Activated CD8-positive, alpha-beta T cell treated with anti-CD3 and anti-CD28 coated beads for 36 hours (primary cell): ENCODE measurements at regions not wholly inside any gene's neighbourhood (a gene's known extent, or its start where the extent isn't known, plus 50 kb on each side); places are given as distances from the start of the nearest gene placed in this dataset.
"Not testable (repeated sequence)": the region's sequence is repeated elsewhere in the genome, so short reads cannot be mapped to it uniquely, and the experiment has no call there.

ENCODE experiments used
- ATAC-seq: fragments of 200-7000 bp; cut with Tn5 transposase; one replicate; pipeline ENCODE4 v1.10.0; 2021; ENCODE audit warnings: mild to moderate bottlenecking, moderate library complexity
- CTCF ChIA-PET: fragments of 350-600 bp; sonication (Branson Sonifier 250); formaldehyde crosslinking; loops from one replicate; lab custom pipeline; 2021; ENCODE audit warnings: antibody characterized with exemption; lab: Charles Lee
- POLR2A ChIA-PET: fragments of 350-600 bp; sonication (Branson Sonifier 250); formaldehyde crosslinking; loops from one replicate; lab custom pipeline; 2021; ENCODE audit warnings: antibody characterized with exemption; lab: Charles Lee
- DNase-seq: peaks from one replicate; pipeline ENCODE4 v3.0.0-alpha.2; 2020
- H3K27ac Mint-ChIP-seq: one replicate; pipeline ENCODE4 v1.8.0; 2021; ENCODE audit warnings: mild to moderate bottlenecking, mixed read lengths
- H3K27me3 Mint-ChIP-seq: one replicate; pipeline ENCODE4 v1.8.0; 2021; ENCODE audit warnings: mixed read lengths
- H3K36me3 Mint-ChIP-seq: one replicate; pipeline ENCODE4 v1.8.0; 2021; ENCODE audit warnings: low read depth, mixed read lengths
- H3K4me1 Mint-ChIP-seq: one replicate; pipeline ENCODE4 v1.8.0; 2021; ENCODE audit warnings: low read depth, mixed read lengths
- H3K4me3 Mint-ChIP-seq: one replicate; pipeline ENCODE4 v1.8.0; 2021; ENCODE audit warnings: mild to moderate bottlenecking, moderate library complexity, mixed read lengths
- H3K9me3 Mint-ChIP-seq: one replicate; pipeline ENCODE4 v1.8.0; 2021; ENCODE audit warnings: mixed read lengths
- CTCF ChIP-seq: fragments of 200-600 bp; IDR thresholded peaks from one replicate; pipeline ENCODE4 v1.8.0; 2022; ENCODE audit warnings: antibody characterized with exemption, mild to moderate bottlenecking
- intact Hi-C: fragments of 100-400 bp; cut with micrococcal nuclease; formaldehyde crosslinking; loops from one replicate; pipeline ENCODE4 v1.10.0; 2022

- ATAC-seq (no peak), DNase-seq (no peak)
- ChIA-PET CTCF (no interaction called here), POLR2A (no interaction called here)
- no peak for TF ChIP-seq CTCF
- H3K9me3 Mint-ChIP-seq: no peaks in the 10 kb centered on the region
- no peaks in the 10 kb centered on the region for H3K27me3 Mint-ChIP-seq
- peaks cover 36% of the 10 kb centered on the region for H3K4me1 Mint-ChIP-seq
- intact Hi-C loops: no loop called here
- H3K36me3 Mint-ChIP-seq: peaks cover 2% of the 10 kb centered on the region
- H3K27ac Mint-ChIP-seq: no peak overlapping the region
- H3K4me3 Mint-ChIP-seq: no peak overlapping the region
Measured at GRCh38 chr5:40226906-40227305, 452.8 kb upstream of the PTGER4 start.

GRCh38 chr5:40225147-40225546 is 454.6 kb upstream of the PTGER4 start:
- not testable (repeated sequence) for H3K36me3 Mint-ChIP-seq, H3K27me3 Mint-ChIP-seq, H3K27ac Mint-ChIP-seq, H3K9me3 Mint-ChIP-seq, ATAC-seq, H3K4me3 Mint-ChIP-seq
- DNase-seq: peak; percentile 41
- ChIA-PET POLR2A (interaction anchor here (1.2 to 2.1 kb wide), 2 partner anchors 11 to 454 kb away, joined by 3 to 6 read pairs; partner anchors contain the start of gene PTGER4), CTCF (interaction anchor here (0.6 kb wide), 1 partner anchor 288 kb away, joined by 3 read pairs; no protein-coding TSS in a partner anchor)
- intact Hi-C loops: loop anchor here (1.0 to 2.0 kb wide), 3 partner anchors 15 to 266 kb away; no protein-coding TSS in a partner anchor
- H3K4me1 Mint-ChIP-seq: peaks cover 49% of the 10 kb centered on the region

- TF ChIP-seq CTCF: no peak
- H3K27me3 Mint-ChIP-seq: no peaks in the 10 kb centered on the region
- DNase-seq: no peak
- H3K36me3 Mint-ChIP-seq: peaks cover 2% of the 10 kb centered on the region
- POLR2A ChIA-PET: interaction anchor here (0.7 to 2.1 kb wide), 4 partner anchors 16 to 455 kb away, joined by 3 to 12 read pairs (median 4); partner anchors contain the start of gene PTGER4
- H3K4me3 Mint-ChIP-seq: peak overlapping the region; percentile 14
- intact Hi-C loops: loop anchor here (1.0 to 5.0 kb wide), 5 partner anchors 52 to 463 kb away; no protein-coding TSS in a partner anchor
- H3K9me3 Mint-ChIP-seq: no peaks in the 10 kb centered on the region
- H3K27ac Mint-ChIP-seq: peak overlapping the region; percentile 82
- CTCF ChIA-PET: interaction anchor here (0.7 to 1.4 kb wide), 5 partner anchors 12 to 114 kb away, joined by 3 to 4 read pairs (median 3); no protein-coding TSS in a partner anchor
- H3K4me1 Mint-ChIP-seq: peaks cover 51% of the 10 kb centered on the region
- peak; percentile 12 for ATAC-seq
Measured at GRCh38 chr5:40224421-40224820, 455.3 kb upstream of the PTGER4 start.

DNA sequence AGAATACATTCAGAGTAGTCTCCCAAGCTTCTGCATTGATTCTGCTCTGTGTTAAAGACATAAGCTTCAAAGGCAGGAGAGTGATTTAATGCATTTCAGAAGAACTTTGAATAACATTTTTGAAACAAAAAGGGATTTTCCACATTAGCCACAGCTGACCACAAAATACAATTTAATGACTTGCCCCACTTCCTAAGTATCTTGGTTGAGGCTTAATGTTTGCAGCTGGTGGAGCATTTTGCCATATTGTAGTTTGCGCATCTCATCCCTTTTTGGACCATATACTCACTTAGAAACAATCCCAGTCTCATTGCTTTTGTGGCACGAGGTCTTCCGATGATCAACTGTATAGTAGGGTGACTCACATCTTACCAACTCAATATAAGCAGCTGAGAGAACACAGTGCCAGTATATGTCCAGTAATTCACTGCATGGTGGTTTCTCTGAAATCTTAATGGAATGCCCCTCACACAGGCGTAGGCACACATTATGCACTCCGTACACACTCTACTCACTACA is 455.8 kb upstream of the PTGER4 start:
- Mint-ChIP-seq H3K27me3 (peaks cover 1% of the 10 kb centered on the region), H3K4me1 (peaks cover 51% of the 10 kb centered on the region), H3K4me3 (peak overlapping the region; percentile 14), H3K27ac (peak overlapping the region; percentile 82), H3K9me3 (peaks cover 5% of the 10 kb centered on the region), H3K36me3 (peaks cover 2% of the 10 kb centered on the region)
- ATAC-seq (peak; percentile 90), DNase-seq (peak; percentile 65)
- intact Hi-C loops: loop anchor here (1.0 to 5.0 kb wide), 5 partner anchors 53 to 463 kb away; no protein-coding TSS in a partner anchor
- CTCF ChIA-PET: interaction anchor here (0.7 to 1.4 kb wide), 5 partner anchors 12 to 115 kb away, joined by 3 to 4 read pairs (median 3); no protein-coding TSS in a partner anchor
- POLR2A ChIA-PET: interaction anchor here (0.7 to 2.1 kb wide), 5 partner anchors 16 to 455 kb away, joined by 3 to 12 read pairs (median 4); partner anchors contain the start of gene PTGER4
- no peak for TF ChIP-seq CTCF

DNA sequence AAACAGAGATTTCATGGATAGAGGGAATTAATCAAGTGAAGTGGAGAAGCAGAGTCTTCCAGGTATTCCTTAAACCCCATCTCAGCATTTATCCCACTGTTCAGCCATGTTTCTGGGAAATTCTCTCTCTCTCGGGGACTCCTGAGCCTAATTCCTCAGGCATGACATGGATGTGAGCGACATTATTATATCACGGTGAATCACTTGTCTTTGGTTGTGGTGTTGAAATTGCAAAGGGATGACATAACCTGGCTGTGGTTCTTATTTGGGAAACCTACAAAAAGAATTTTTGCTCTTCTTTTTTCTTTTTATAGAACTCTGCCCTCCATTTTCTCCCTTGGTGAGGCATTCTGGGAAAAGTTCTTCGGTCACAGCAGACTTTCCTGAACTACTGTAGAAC is 457.9 kb upstream of the PTGER4 start:
- H3K27ac Mint-ChIP-seq: no peak overlapping the region
- ATAC-seq: no peak

More for the DNA sequence above, 457.9 kb upstream of the PTGER4 start:
- Mint-ChIP-seq H3K36me3 (peaks cover 2% of the 10 kb centered on the region), H3K27me3 (peaks cover 3% of the 10 kb centered on the region), H3K9me3 (peaks cover 10% of the 10 kb centered on the region), H3K4me3 (no peak overlapping the region), H3K4me1 (peaks cover 53% of the 10 kb centered on the region)
- intact Hi-C loops: loop anchor here (5.0 kb wide), 2 partner anchors 111 to 466 kb away; no protein-coding TSS in a partner anchor
- no peak for TF ChIP-seq CTCF
- POLR2A ChIA-PET: no interaction called here
- DNase-seq: no peak
- CTCF ChIA-PET: no interaction called here
